Panc1 (cell line): ENCODE measurements at regions not wholly inside any gene's neighbourhood (a gene's known extent, or its start where the extent isn't known, plus 50 kb on each side); places are given as distances from the start of the nearest gene placed in this dataset.

Source experiments
- ATAC-seq: fragments of 200-7000 bp; cut with Tn5 transposase; 2 replicates; pipeline ENCODE4 v1.9.1; 2020; ENCODE audit warnings: mild to moderate bottlenecking, moderate library complexity
- BruUV-seq: library from RNA; stranded (reverse); fragments of 400-500 nt; replicated peaks from 2 replicates; lab custom pipeline; 2021; lab: Mats Ljungman, UMichigan
- CTCF ChIA-PET: fragments of 300-600 bp; sonication (Branson Sonifier 250); formaldehyde crosslinking; loops from one replicate; lab custom pipeline; 2022; ENCODE audit warnings: antibody characterized with exemption; lab: Charles Lee
- POLR2A ChIA-PET: fragments of 300-600 bp; sonication (Branson Sonifier 250); formaldehyde crosslinking; loops from one replicate; lab custom pipeline; 2022; ENCODE audit warnings: antibody characterized with exemption; lab: Charles Lee
- DNase-seq: peaks from one replicate; pipeline ENCODE4 v3.0.0-alpha.2; 2010; ENCODE audit warnings: low read depth, low spot score
- H3K27ac ChIP-seq: 2 replicates; pipeline ENCODE4 v1.5.1; 2011; ENCODE audit warnings: mild to moderate bottlenecking, low read length, inconsistent platforms
- H3K27me3 ChIP-seq: fragments of 200-500 bp; sonication (Bioruptor generic); 2 replicates; pipeline ENCODE4 v1.6.0; 2014; ENCODE audit warnings: low read length, inconsistent platforms; ENCODE audit not compliant: control insufficient read depth, insufficient read depth
- H3K36me3 ChIP-seq: fragments of 200-500 bp; sonication (Bioruptor generic); 2 replicates; pipeline ENCODE4 v1.5.1; 2014; ENCODE audit warnings: inconsistent platforms, mild to moderate bottlenecking, low read length, moderate library complexity; ENCODE audit not compliant: control insufficient read depth, insufficient read depth
- H3K4me1 ChIP-seq: 2 replicates; pipeline ENCODE4 v1.5.1; 2011; ENCODE audit warnings: inconsistent platforms, mild to moderate bottlenecking, low read length, moderate library complexity; ENCODE audit not compliant: control insufficient read depth, insufficient read depth
- H3K4me3 ChIP-seq, 2 experiments: 2 replicates each; pipeline ENCODE4 v1.5.1; 2011 to 2012; ENCODE audit warnings: low read depth in 2 of 2, low read length in 2 of 2, mild to moderate bottlenecking in 2 of 2, inconsistent platforms in 1 of 2, moderate library complexity in 1 of 2
- H3K9me3 ChIP-seq: fragments of 200-500 bp; sonication (Bioruptor generic); 2 replicates; pipeline ENCODE4 v1.5.1; 2014; ENCODE audit warnings: low read depth, mild to moderate bottlenecking, inconsistent platforms, low read length, moderate library complexity; ENCODE audit not compliant: control insufficient read depth, insufficient read depth
- CTCF ChIP-seq: fragments of 450-650 bp; IDR thresholded peaks from 2 replicates; pipeline ENCODE4 v1.5.1; 2017; ENCODE audit warnings: mild to moderate bottlenecking
- POLR2AphosphoS5 ChIP-seq: IDR thresholded peaks from 2 replicates; pipeline ENCODE4 v1.6.1; 2012; ENCODE audit warnings: mild to moderate bottlenecking, low read depth, low read length, moderate library complexity
- SIN3A ChIP-seq: IDR thresholded peaks from 2 replicates; pipeline ENCODE4 v1.6.1; 2012; ENCODE audit warnings: low read depth, mild to moderate bottlenecking, low read length, moderate library complexity, borderline replicate concordance; ENCODE audit not compliant: insufficient read depth
- TCF7L2 ChIP-seq: IDR thresholded peaks from 2 replicates; pipeline ENCODE4 v1.6.1; 2011; ENCODE audit warnings: mild to moderate bottlenecking, low read depth, low read length, inconsistent platforms
- in situ Hi-C: cut with HindIII; loops from 2 replicates; pipeline ENCODE4 v1.10.0; 2016; ENCODE audit warnings: low sequenced_read_pairs, low pct_unique_long_range_greater_than_20kb
- intact Hi-C: fragments of 100-400 bp; cut with micrococcal nuclease; formaldehyde crosslinking; loops from one replicate; pipeline ENCODE4 v1.10.0; 2022; ENCODE audit not compliant: unreplicated experiment
- TF ChIP-seq, protein P1 (sequence below), 2 experiments: IDR thresholded peaks; 2 replicates each; pipeline ENCODE4 v1.6.1; 2011 to 2012; ENCODE audit warnings: low read depth in 2 of 2, control low read depth in 1 of 2, low read length in 1 of 2, mild to moderate bottlenecking in 1 of 2, moderate library complexity in 1 of 2; ENCODE audit not compliant: insufficient read depth in 1 of 2

DNA sequence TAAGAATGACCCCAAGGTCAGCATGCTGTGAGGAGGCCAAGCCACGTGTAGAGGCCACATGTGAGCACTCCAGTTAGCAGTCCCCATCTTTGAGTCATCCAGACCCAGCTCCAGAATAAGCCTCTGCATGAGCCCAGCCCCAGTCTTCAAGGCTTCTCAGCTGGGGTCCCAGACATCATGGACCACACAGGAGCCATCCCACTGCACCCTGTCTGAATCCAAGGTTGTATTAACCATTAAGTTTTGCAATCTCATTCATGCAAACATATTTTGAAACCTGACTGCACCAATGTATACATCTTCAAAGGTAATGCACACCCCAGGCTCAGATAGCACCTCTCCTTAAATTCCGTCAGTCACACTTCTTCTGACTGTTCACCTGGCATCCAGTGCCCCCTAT, 249.1 kb upstream of the CHRNA7 start:
- ChIA-PET POLR2A (no interaction called here), CTCF (no interaction called here)
- Histone ChIP-seq H3K4me3 (no peak overlapping the region), H3K27ac (no peak overlapping the region), H3K9me3 (no peaks in the 10 kb centered on the region), H3K36me3 (no peaks in the 10 kb centered on the region), H3K27me3 (no peaks in the 10 kb centered on the region), H3K4me1 (no peaks in the 10 kb centered on the region)
- TF ChIP-seq SIN3A (no peak), TCF7L2 (no peak), POLR2AphosphoS5 (no peak), CTCF (no peak)
- TF ChIP-seq, protein P1, sequence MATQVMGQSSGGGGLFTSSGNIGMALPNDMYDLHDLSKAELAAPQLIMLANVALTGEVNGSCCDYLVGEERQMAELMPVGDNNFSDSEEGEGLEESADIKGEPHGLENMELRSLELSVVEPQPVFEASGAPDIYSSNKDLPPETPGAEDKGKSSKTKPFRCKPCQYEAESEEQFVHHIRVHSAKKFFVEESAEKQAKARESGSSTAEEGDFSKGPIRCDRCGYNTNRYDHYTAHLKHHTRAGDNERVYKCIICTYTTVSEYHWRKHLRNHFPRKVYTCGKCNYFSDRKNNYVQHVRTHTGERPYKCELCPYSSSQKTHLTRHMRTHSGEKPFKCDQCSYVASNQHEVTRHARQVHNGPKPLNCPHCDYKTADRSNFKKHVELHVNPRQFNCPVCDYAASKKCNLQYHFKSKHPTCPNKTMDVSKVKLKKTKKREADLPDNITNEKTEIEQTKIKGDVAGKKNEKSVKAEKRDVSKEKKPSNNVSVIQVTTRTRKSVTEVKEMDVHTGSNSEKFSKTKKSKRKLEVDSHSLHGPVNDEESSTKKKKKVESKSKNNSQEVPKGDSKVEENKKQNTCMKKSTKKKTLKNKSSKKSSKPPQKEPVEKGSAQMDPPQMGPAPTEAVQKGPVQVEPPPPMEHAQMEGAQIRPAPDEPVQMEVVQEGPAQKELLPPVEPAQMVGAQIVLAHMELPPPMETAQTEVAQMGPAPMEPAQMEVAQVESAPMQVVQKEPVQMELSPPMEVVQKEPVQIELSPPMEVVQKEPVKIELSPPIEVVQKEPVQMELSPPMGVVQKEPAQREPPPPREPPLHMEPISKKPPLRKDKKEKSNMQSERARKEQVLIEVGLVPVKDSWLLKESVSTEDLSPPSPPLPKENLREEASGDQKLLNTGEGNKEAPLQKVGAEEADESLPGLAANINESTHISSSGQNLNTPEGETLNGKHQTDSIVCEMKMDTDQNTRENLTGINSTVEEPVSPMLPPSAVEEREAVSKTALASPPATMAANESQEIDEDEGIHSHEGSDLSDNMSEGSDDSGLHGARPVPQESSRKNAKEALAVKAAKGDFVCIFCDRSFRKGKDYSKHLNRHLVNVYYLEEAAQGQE (IDR thresholded peaks at IDR 0.05; ENCODE audit: insufficient read depth in 1 of 2, low read depth in 2 of 2, low read length in 1 of 2): no peak
- no TSS peak for BruUV-seq
- ATAC-seq: no peak
- intact Hi-C loops (no loop called here), in situ Hi-C loops (no loop called here)
- no peak for DNase-seq

DNA sequence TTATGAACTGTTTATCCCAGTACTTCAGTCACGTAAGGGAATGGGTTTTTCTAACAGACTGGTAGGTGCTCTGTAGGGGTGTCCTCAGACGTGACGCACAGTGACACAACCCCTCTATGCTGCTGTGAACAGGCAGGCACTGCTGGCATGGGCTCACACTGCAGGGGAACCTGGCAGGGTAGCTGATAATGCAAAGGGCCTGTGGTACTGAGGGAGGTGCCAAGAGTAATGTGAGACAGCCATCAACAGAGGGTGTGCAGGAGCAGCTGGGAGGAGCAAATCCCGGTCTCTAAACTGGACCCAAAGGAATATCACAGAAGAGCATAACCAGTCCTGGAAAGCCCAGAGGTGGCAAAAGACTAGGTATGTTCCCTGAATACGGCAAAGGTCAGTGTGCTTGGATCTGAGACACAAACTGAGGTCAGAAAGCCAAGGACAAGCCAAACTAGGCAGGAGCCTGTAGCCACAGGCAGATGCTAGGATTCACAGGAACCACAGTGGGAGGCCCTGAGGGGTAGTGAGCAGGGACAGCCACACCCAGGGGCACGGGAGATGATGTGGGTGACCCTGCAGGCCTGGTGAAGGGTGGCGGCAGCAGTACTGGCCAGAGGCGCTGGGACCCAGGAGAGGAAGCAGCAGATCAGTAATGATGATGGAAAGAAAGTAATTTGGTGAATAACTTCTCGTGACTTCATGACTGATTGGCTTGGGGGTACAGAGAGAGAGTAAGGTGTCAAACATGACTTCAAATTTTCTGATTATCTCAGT, 248.1 kb upstream of the CHRNA7 start:
- Histone ChIP-seq H3K27me3 (no peaks in the 10 kb centered on the region), H3K36me3 (no peaks in the 10 kb centered on the region), H3K27ac (no peak overlapping the region), H3K4me1 (no peaks in the 10 kb centered on the region), H3K9me3 (no peaks in the 10 kb centered on the region), H3K4me3 (no peak overlapping the region)
- no peak for TF ChIP-seq CTCF
- TF ChIP-seq POLR2AphosphoS5: no peak
- TF ChIP-seq, protein P1 (IDR thresholded peaks at IDR 0.05; ENCODE audit: insufficient read depth in 1 of 2, low read depth in 2 of 2, low read length in 1 of 2): no peak
- no peak for TF ChIP-seq SIN3A
- TF ChIP-seq TCF7L2: no peak
- no peak for ATAC-seq
- ChIA-PET POLR2A (no interaction called here), CTCF (no interaction called here)
- intact Hi-C loops: no loop called here
- DNase-seq: no peak
- in situ Hi-C loops: no loop called here
- BruUV-seq: no TSS peak
